Right lobe of liver (tissue), 4 donors: ENCODE measurements at regions not wholly inside any gene's neighbourhood (a gene's known extent, or its start where the extent isn't known, plus 50 kb on each side); places are given as distances from the start of the nearest gene placed in this dataset.

Experiments used
- POLR2A ChIP-seq: fragments of 450-650 bp; IDR thresholded peaks from one replicate; pipeline ENCODE4 v1.6.1; 2017; ENCODE audit warnings: antibody characterized with exemption, mild to moderate bottlenecking
- TF ChIP-seq, protein P1 (sequence below), 4 donors: fragments of 200-600 bp in 3 of 4; fragments of 450-650 bp in 1 of 4; IDR thresholded peaks; one replicate each; pipeline versions ENCODE4 v1.5.1 to v1.8.0; 2016 to 2022; ENCODE audit warnings: antibody characterized with exemption in 4 of 4, mild to moderate bottlenecking in 2 of 4
- donor health status: DM: no; HTN: no; CAD: no.
- donor health status: DM: no; HTN: no; CAD: no.
- donor health status: DM: no; HTN: yes; CAD: no.

DNA sequence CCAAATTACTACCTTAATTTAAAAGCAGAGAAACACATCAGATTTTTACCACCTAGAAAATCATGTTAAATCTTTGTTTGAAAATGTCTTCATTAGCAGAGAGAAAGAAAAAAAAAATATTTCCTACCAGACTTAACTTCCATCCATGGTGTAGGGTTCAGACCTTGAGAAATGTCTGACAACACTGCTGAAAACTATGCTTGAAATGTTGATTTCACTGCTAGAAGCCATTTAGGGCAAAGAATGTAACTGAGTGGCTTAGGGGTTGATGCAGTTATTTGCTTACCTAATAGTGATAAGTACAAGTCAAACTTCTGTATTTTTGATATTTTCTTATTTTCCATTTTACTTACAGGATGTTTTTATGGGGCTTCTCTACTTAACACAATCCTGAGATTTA, 495.6 kb upstream of the NEGR1 start:
- TF ChIP-seq, protein P1, sequence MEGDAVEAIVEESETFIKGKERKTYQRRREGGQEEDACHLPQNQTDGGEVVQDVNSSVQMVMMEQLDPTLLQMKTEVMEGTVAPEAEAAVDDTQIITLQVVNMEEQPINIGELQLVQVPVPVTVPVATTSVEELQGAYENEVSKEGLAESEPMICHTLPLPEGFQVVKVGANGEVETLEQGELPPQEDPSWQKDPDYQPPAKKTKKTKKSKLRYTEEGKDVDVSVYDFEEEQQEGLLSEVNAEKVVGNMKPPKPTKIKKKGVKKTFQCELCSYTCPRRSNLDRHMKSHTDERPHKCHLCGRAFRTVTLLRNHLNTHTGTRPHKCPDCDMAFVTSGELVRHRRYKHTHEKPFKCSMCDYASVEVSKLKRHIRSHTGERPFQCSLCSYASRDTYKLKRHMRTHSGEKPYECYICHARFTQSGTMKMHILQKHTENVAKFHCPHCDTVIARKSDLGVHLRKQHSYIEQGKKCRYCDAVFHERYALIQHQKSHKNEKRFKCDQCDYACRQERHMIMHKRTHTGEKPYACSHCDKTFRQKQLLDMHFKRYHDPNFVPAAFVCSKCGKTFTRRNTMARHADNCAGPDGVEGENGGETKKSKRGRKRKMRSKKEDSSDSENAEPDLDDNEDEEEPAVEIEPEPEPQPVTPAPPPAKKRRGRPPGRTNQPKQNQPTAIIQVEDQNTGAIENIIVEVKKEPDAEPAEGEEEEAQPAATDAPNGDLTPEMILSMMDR (IDR thresholded peaks at IDR 0.05) = no peak
- no peak for TF ChIP-seq POLR2A
